NT2/D1 (cell line): ENCODE measurements at regions not wholly inside any gene's neighbourhood (a gene's known extent, or its start where the extent isn't known, plus 50 kb on each side); places are given as distances from the start of the nearest gene placed in this dataset.
"Not testable (repeated sequence)": the region's sequence is repeated elsewhere in the genome, so short reads cannot be mapped to it uniquely, and the experiment has no call there.

ENCODE experiments used
- SUZ12 ChIP-seq: IDR thresholded peaks from 2 replicates; pipeline ENCODE4 v1.6.1; 2011; ENCODE audit not compliant: insufficient read length, insufficient read depth; ENCODE audit errors: extremely low read depth
- YY1 ChIP-seq: IDR thresholded peaks from 2 replicates; pipeline ENCODE4 v1.6.1; 2011; ENCODE audit not compliant: insufficient read length, insufficient read depth
- ZNF274 ChIP-seq: IDR thresholded peaks from 2 replicates; pipeline ENCODE4 v1.6.1; 2011; ENCODE audit warnings: mild to moderate bottlenecking, low read depth, low read length

- not testable (repeated sequence) for TF ChIP-seq ZNF274, YY1, SUZ12
Observed at GRCh38 chr12:47365443-47366076, 285.8 kb upstream of the AMIGO2 start.
